LNCAP (cell line): ENCODE measurements at regions not wholly inside any gene's neighbourhood (a gene's known extent, or its start where the extent isn't known, plus 50 kb on each side); places are given as distances from the start of the nearest gene placed in this dataset.

Source experiments
- TF ChIP-seq, protein P1 (sequence below): fragments of 450-650 bp; IDR thresholded peaks from 2 replicates; pipeline ENCODE4 v1.5.1; 2017; ENCODE audit warnings: mild to moderate bottlenecking

DNA sequence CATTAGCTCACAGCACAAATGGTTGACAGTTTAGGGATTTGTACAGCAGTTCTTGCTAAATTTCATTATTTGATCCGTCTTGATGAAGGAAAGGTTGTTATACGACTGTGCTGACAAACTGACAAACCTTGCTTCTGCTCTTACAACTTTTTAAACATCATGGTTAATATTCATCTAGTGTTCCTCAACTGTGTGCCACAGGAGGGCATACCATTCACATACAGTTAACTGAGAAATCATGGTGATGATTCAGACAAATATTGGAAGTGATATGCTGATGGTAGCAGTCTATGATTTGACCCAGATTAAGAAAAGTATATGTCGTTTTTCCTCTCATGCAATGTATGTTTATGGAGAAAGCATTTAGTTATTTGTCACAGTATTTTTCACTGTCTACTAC, 129.8 kb upstream of the FSIP2 start:
- TF ChIP-seq, protein P1, sequence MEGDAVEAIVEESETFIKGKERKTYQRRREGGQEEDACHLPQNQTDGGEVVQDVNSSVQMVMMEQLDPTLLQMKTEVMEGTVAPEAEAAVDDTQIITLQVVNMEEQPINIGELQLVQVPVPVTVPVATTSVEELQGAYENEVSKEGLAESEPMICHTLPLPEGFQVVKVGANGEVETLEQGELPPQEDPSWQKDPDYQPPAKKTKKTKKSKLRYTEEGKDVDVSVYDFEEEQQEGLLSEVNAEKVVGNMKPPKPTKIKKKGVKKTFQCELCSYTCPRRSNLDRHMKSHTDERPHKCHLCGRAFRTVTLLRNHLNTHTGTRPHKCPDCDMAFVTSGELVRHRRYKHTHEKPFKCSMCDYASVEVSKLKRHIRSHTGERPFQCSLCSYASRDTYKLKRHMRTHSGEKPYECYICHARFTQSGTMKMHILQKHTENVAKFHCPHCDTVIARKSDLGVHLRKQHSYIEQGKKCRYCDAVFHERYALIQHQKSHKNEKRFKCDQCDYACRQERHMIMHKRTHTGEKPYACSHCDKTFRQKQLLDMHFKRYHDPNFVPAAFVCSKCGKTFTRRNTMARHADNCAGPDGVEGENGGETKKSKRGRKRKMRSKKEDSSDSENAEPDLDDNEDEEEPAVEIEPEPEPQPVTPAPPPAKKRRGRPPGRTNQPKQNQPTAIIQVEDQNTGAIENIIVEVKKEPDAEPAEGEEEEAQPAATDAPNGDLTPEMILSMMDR = no peak; the same call in 1 of the 2 replicates

DNA sequence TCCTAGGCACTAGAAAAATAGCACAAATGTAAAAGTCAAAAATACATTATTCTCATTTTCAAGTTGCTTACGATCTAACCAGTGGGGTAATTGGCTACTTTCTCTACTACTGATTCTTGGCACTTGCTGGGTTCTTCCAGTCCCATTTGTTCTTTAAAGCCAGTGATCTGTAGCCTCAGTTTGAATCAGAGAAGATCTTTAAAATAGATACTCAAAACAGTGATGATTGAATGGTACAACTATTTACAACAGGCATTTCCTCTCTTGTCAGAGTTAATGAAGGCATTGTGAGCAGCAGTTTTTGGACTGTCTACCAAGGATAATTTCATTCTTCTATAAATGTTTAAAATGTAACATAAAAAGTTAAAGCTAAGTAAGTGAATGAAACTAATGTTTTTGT, 128.3 kb upstream of the FSIP2 start:
- TF ChIP-seq, protein P1 = no peak

DNA sequence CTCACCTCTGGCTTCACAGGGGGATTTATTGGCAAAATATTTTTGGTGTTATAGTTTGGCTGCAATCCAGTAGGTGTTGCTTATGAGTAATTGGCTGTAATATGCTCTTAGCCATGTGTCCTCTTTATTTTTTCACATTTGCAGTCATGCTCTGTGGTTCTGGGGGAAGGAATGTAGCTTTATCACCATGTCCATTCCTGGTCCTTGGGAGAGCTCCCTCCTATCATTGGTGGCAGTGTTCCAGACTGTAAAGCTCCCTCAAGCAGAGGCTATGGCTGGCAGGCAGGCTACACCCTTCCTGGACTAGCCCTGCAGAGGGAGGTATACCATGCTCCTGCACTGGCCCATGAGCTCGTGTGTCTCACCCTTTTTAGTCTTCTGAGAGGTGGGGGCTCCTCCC, 120.0 kb upstream of the FSIP2 start:
- TF ChIP-seq, protein P1 = no peak

DNA sequence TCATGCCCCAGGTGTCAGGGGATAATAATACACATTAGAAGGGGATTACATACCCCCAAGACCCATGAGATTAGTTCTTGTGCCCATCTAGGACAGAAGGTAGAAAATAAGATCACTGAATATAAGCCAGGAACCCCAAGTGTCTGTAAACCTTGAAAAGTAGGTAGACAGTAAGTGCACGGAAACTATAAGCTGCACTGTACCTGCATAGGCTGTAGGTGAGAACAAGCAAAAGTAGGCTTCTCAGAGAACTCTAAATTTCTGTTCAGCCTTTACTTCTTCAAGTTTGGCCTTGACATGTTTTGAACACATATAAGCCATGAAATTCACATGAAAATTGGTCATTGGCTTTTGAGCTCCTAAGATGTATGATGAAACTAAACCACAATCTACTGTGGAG, 113.0 kb upstream of the FSIP2 start:
- TF ChIP-seq, protein P1 = no peak

DNA sequence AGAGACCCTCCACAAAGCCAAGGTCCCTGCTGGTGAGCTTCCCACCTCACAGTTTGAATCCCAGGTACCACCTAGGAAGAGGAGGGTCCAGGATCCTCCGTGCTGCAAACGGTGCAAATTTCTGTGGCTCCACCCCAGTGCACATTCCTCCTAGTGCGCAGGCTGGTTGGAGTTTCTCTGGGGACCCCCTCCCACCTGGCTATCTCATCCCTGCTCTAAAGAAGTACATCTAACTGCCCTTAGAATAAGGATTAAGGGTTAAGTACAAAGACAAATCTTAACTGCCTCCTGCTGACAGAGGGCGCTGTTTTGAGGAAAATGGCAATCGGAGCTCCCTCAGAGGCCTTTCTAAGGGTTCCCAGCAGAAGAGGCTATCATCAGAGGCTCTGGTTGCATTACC, 109.6 kb upstream of the FSIP2 start:
- TF ChIP-seq, protein P1 = no peak

DNA sequence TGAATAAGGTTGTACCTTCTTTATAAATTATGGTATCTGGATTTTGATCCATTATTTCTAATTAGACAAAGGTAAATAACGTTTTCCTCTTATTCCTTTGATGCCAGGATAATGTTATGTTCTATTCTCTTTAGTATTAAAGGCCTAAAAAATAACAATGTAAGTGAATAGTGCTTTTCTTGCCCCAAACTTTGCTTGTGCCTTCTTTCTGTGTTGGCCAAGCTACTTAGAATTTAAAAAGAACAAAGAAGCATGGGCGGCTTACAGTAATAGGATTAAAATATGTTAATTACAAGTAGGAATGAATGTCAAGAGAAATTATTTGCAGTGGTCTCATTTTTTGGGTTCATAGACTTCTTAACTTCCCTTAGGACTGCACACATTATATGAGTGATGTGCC, 105.0 kb upstream of the FSIP2 start:
- TF ChIP-seq, protein P1 = no peak

DNA sequence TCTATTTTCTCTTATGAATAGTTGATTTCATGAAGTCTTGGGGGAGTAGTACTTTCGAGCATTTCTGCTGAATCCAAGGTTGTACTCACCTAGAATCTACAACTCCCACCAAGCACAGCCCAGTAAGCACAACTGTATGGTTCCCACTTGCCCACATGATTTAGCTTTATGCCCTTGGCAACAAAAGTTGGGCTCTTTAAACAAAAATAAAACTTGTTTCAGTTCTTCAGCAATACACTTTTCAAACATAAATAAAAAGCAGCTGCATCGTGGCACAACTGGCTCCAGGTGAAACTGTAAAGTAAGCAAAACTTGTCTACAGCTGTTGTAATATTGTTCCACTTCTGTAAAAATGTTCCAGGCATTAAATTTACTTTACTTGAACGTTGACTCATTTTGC, 99.8 kb upstream of the FSIP2 start:
- TF ChIP-seq, protein P1 = no peak

DNA sequence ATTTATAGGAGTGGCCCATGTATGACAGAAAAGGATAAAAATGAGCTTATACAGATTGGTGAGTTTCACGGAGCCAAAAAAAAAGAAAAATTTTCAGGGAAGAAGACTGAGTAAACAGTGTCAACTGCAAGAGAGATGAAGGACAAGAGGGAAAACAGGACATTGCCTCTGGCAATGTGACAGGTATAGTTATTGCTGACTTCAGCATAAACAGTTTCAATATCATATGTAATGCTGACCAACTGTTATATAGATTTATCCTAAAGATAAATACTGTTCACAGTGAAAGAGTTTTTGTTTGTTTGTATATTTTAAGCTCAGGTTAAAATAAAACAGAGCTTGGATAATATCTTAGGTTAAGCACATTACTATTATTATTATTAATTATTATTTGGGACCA, 98.0 kb upstream of the FSIP2 start:
- TF ChIP-seq, protein P1 = no peak
